Eye (tissue), 1 donor: ENCODE measurements at regions not wholly inside any gene's neighbourhood (a gene's known extent, or its start where the extent isn't known, plus 50 kb on each side); places are given as distances from the start of the nearest gene placed in this dataset.
A peak's percentile ranks its signal among the peaks of the same experiment; 100 is the strongest.

Experiments used
- DNase-seq: peaks from one replicate; pipeline ENCODE4 v3.0.0-alpha.2; 2015

DNA sequence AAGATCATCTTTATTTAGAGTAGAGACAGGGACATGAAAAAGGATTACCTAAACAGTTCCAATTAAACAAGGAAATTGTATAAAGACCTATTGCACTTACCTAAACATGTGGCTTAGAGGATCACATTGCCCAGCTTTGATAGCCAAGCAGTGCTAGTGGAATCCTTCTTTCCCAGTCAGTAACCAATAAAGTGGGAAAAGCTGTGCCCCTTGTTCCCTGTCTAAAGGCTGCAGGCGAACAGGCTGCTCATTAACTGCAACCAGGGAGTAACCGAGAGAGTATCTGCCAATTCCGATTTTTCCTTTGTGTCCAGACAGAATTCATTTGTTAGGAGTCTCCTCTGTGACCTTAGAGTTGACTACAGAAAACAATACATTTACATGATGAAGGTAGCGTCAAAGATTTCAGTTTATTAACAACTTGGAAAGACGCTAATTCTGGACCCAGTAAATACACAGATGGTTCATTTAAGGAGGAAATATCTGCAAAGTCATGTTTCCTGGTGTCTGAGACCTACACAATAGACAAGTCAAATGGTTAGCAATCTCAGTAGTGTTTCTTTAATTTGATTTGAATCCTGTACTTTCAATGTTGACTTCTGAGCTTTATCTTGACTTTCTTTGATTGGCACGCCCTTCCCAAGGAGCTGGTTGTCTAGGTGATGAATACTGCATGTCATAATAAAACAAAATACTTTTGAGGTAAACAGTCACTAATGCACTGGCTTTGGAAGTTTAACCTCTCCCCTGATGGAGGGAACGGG is 57.3 kb upstream of the MET start:
- DNase-seq = peak; percentile 46

DNA sequence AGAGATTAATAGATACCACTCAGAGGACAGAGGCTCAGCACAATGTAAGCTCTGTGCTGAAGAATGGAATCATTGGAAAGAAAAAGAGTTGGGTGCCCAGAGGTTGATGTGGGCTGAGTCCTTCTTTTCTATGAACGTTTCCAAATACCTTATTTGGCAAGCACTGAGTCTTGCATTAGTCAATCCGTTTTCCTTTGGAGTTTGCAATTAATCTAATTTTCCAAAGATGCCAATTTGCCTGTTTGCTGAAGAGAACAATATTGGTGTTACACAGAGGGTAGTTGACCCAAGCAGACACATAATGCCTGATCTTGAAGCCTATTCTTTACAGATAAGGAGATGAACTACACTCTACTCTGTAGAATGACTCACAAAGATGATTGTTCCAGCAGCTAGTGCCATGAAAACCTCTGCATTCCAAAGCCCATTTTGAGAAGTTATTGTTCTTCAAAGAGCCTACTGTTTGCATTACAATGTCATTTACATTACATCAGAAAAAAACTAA is 55.4 kb upstream of the MET start:
- DNase-seq = no peak

DNA sequence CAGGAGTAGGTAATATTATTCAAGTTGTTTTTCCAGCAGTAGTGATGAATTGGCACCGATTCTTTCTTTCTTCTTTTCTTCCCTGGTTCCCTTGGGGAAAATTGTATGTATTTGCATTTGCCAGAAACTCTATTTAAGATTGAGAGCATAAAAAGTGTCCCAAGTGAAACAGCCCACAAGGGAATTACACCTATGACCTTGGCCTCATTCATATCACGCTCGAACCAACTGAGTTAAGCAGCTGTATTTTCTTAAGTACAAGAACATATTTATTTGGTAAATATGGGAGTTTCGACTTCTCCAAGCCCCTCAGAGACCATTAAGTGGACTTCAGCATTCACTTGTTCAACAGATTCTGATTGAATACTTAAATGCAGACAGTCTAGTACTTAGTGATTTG is 54.1 kb upstream of the MET start:
- DNase-seq = no peak

DNA sequence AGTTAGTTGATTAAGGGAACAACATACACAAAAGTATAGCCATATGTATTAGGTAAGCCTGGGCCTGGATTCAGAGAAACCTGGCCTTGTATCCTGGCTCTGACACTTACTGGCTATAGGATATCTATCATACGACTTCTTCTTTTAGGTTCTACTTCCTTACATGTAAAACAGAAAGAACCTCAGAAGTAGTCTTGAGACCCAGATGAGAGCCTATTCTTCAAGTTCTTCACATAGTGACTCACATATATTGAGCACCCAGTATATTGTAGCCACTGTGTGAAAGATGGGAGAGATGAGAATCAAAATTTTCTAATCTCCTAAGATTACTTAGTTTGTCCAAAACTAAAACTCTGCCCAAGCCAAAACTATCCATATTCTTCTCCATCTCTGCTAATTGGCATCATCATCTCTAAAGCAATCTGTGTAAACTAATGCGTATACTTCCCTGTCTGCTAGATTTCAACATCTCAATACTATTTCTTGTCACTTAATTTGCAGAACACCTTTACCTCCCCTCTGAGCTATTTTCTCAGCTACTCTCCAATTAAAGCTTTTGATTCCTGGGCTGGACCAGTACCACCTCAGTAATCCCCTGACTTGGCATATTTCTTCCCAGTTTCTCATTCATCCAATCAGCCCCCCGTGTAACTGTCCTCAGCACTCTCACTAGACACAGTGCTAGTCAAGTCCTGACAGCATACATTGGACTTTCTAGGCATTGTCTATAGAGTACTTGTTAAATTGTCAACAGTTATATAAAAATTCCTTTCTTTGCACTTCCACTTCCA is 53.5 kb upstream of the MET start:
- no peak for DNase-seq

DNA sequence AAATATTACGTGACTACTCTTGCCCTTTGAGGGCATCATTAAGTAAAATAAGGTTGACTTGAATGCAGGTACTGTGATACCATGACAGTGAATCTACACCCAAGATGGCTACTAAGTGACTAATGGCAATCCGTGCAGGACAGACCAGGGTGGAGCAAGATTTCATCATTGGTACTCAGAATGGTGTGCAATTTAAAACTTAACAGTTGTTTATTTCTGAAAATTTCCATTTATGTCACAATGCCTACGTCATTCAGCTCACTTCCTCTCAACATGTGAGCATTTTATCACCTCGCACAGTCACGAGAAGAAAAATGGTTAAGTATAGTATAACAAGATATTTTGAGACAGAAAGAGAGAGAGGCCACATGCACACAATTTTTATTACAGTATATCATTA is 50.3 kb upstream of the MET start:
- no peak for DNase-seq
